Hepatocyte (in vitro differentiated cells): ENCODE measurements at regions not wholly inside any gene's neighbourhood (a gene's known extent, or its start where the extent isn't known, plus 50 kb on each side); places are given as distances from the start of the nearest gene placed in this dataset.

ENCODE experiments used
- DNase-seq: peaks from one replicate; pipeline ENCODE4 v3.0.0-alpha.2; 2016; ENCODE audit warnings: low spot score
- H2AFZ ChIP-seq: fragments of 200-600 bp; sonication (generic); 2 replicates; pipeline ENCODE4 v1.6.0; 2016; ENCODE audit warnings: antibody characterized with exemption, mild to moderate bottlenecking
- H3K27ac ChIP-seq: fragments of 200-600 bp; sonication (generic); 2 replicates; pipeline ENCODE4 v1.5.1; 2016; ENCODE audit warnings: mild to moderate bottlenecking
- H3K27me3 ChIP-seq: fragments of 200-600 bp; sonication (generic); 2 replicates; pipeline ENCODE4 v1.6.1; 2016
- H3K36me3 ChIP-seq: fragments of 200-600 bp; sonication (generic); replicated peaks from 2 replicates; pipeline ENCODE4 v1.5.1; 2016; ENCODE audit warnings: low read depth; ENCODE audit not compliant: insufficient read depth
- H3K4me1 ChIP-seq: fragments of 200-600 bp; sonication (generic); 2 replicates; pipeline ENCODE4 v1.5.1; 2016; ENCODE audit warnings: mild to moderate bottlenecking, moderate library complexity; ENCODE audit not compliant: insufficient read depth
- H3K4me2 ChIP-seq: fragments of 200-600 bp; sonication (generic); 2 replicates; pipeline ENCODE4 v1.6.0; 2016
- H3K4me3 ChIP-seq: fragments of 200-600 bp; sonication (generic); 2 replicates; pipeline ENCODE4 v1.5.1; 2016; ENCODE audit warnings: mild to moderate bottlenecking
- H3K79me2 ChIP-seq: fragments of 200-600 bp; sonication (generic); 2 replicates; pipeline ENCODE4 v1.6.0; 2017; ENCODE audit warnings: mild to moderate bottlenecking
- H3K9me2 ChIP-seq: fragments of 200-600 bp; sonication (generic); replicated peaks from 2 replicates; pipeline ENCODE4 v1.6.0; 2017; ENCODE audit warnings: mild to moderate bottlenecking; ENCODE audit not compliant: insufficient read depth
- H3K9me3 ChIP-seq: fragments of 200-600 bp; sonication (generic); 2 replicates; pipeline ENCODE4 v1.5.1; 2016; ENCODE audit warnings: low read depth, mild to moderate bottlenecking
- H4K20me1 ChIP-seq: fragments of 200-600 bp; sonication (generic); 2 replicates; pipeline ENCODE4 v1.6.0; 2016; ENCODE audit warnings: mild to moderate bottlenecking; ENCODE audit not compliant: insufficient read depth, poor library complexity, severe bottlenecking
- EZH2 ChIP-seq: fragments of 200-600 bp; sonication (generic); IDR thresholded peaks from 2 replicates; pipeline ENCODE4 v1.6.1; 2016; ENCODE audit warnings: antibody characterized with exemption, mild to moderate bottlenecking, borderline replicate concordance
- EZH2phosphoT487 ChIP-seq: fragments of 200-600 bp; sonication (generic); IDR thresholded peaks from one replicate; pipeline ENCODE4 v1.6.1; 2018; ENCODE audit warnings: antibody characterized with exemption, mild to moderate bottlenecking, low read depth, moderate library complexity; ENCODE audit not compliant: unreplicated experiment, severe bottlenecking
- WGBS: methylation state at CpG from one replicate; pipeline ENCODE4 v1.1.6; 2016; ENCODE audit warnings: low lambda C conversion rate; ENCODE audit errors: missing lambda C conversion rate; 5-methylcytosine and 5-hydroxymethylcytosine counted together
- TF ChIP-seq, protein P1 (sequence below): fragments of 200-600 bp; sonication (generic); IDR thresholded peaks from 2 replicates; pipeline ENCODE4 v1.5.1; 2016; ENCODE audit warnings: antibody characterized with exemption, mild to moderate bottlenecking; ENCODE audit not compliant: poor library complexity

DNA sequence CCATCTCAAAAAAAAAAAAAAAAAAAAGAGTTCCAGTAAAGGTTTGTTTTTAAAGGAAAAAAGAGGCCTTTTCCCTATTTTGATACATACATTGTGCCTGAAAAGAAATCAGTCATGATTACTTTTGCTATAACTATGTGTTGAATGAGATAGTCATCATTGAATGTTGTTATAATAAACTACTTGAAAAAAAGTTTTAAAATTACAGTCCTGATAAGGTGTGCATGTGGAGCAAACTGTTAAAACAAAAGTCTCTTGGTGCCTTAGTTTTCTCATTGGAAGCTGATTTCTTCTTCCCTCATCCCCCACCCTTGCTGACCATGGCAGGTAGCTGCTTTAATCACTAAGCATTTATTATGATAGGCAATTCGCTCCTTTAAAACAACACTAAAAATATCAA lies 172.3 kb upstream of the TBCA start:
- TF ChIP-seq EZH2phosphoT487 (no peak), EZH2 (no peak)
- TF ChIP-seq, protein P1, sequence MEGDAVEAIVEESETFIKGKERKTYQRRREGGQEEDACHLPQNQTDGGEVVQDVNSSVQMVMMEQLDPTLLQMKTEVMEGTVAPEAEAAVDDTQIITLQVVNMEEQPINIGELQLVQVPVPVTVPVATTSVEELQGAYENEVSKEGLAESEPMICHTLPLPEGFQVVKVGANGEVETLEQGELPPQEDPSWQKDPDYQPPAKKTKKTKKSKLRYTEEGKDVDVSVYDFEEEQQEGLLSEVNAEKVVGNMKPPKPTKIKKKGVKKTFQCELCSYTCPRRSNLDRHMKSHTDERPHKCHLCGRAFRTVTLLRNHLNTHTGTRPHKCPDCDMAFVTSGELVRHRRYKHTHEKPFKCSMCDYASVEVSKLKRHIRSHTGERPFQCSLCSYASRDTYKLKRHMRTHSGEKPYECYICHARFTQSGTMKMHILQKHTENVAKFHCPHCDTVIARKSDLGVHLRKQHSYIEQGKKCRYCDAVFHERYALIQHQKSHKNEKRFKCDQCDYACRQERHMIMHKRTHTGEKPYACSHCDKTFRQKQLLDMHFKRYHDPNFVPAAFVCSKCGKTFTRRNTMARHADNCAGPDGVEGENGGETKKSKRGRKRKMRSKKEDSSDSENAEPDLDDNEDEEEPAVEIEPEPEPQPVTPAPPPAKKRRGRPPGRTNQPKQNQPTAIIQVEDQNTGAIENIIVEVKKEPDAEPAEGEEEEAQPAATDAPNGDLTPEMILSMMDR, result no peak
- no peaks in the 10 kb centered on the region for H3K79me2 ChIP-seq
- no peaks in the 10 kb centered on the region for H4K20me1 ChIP-seq
- H3K4me1 ChIP-seq, result no peaks in the 10 kb centered on the region
- H3K9me2 ChIP-seq, result no peaks in the 10 kb centered on the region
- H3K36me3 ChIP-seq, result no peaks in the 10 kb centered on the region
- no peak overlapping the region for H3K27ac ChIP-seq
- peaks cover 15% of the 10 kb centered on the region for H3K27me3 ChIP-seq
- no peak overlapping the region for H3K4me3 ChIP-seq
- WGBS, result 91% methylated on average over 1 of the region's 1 CpG
- H2AFZ ChIP-seq, result no peak overlapping the region
- H3K9me3 ChIP-seq, result no peaks in the 10 kb centered on the region
- H3K4me2 ChIP-seq, result no peak overlapping the region
- no peak for DNase-seq

DNA sequence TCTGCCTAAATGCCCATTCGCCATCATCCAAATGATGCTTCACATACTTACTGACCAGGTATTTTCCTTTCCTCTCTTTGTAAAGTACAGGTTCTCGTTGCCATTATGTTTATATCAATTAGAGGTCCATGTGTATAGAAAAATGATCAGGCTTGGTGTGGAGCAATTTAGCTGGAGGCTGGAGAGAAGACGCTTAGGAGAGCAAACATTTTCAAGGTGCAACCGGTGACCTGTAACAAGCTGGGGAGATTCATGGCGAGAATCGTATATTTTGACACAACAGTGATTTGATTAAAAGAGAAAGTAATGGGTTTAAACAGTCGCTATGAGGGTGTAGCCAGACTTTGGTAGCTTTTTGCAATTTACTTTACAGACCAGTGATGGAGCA lies 170.9 kb upstream of the TBCA start:
- Histone ChIP-seq H3K27ac (no peak overlapping the region), H2AFZ (no peak overlapping the region), H3K4me1 (no peaks in the 10 kb centered on the region), H3K9me3 (no peaks in the 10 kb centered on the region), H3K4me2 (no peak overlapping the region), H4K20me1 (no peaks in the 10 kb centered on the region), H3K36me3 (no peaks in the 10 kb centered on the region), H3K27me3 (peaks cover 16% of the 10 kb centered on the region), H3K9me2 (no peaks in the 10 kb centered on the region), H3K4me3 (no peak overlapping the region), H3K79me2 (no peaks in the 10 kb centered on the region)
- no peak for DNase-seq
- 86% methylated on average over 7 of the region's 7 CpGs for WGBS
- TF ChIP-seq EZH2phosphoT487, result no peak
- TF ChIP-seq EZH2, result no peak
- TF ChIP-seq, protein P1, result no peak

DNA sequence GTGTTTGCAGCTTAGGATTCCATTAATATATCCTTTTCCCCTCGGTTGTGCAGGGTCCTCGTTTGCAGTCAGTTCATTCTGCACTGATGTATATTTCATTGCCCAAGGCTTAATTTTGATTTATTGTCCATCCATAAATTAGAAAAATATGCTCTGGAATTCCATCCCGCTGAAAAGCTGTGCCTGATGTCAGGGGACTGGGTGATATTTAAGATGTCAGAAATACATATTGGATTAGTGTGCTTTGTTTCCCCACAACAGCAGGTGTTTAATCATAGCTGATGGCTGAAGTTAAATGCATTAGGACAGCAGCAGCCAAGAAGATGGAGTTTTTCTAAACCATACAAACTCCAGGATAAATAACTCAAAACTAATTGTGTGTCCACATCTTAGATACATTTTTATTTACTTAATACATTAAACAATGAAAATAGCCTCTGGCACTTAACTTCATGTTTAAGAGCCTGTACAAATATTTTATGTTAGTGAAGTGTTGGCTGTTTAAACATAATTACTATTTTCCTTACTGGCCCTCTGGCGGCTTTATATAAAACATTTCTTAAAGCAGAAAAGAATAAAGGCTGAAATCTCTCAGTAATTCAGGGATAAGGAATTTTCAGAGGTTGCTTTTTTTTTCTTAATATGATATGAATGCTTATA lies 170.4 kb upstream of the TBCA start:
- H3K9me2 ChIP-seq, result no peaks in the 10 kb centered on the region
- no peaks in the 10 kb centered on the region for H3K4me1 ChIP-seq
- peaks cover 16% of the 10 kb centered on the region for H3K27me3 ChIP-seq
- no peak overlapping the region for H3K4me2 ChIP-seq
- no peaks in the 10 kb centered on the region for H3K36me3 ChIP-seq
- H3K9me3 ChIP-seq, result no peaks in the 10 kb centered on the region
- TF ChIP-seq, protein P1, result no peak
- TF ChIP-seq EZH2phosphoT487, result no peak
- TF ChIP-seq EZH2, result no peak
- H3K79me2 ChIP-seq, result no peaks in the 10 kb centered on the region
- no peak overlapping the region for H3K27ac ChIP-seq
- H2AFZ ChIP-seq, result no peak overlapping the region
- no peaks in the 10 kb centered on the region for H4K20me1 ChIP-seq
- 65% methylated on average over 4 of the region's 4 CpGs for WGBS
- H3K4me3 ChIP-seq, result no peak overlapping the region
- DNase-seq, result no peak
